Osteocyte (in vitro differentiated cells): ENCODE measurements at regions not wholly inside any gene's neighbourhood (a gene's known extent, or its start where the extent isn't known, plus 50 kb on each side); places are given as distances from the start of the nearest gene placed in this dataset.

Experiments used
- DNase-seq: peaks from one replicate; pipeline ENCODE4 v3.0.0; 2021; ENCODE audit warnings: mixed read lengths; ENCODE audit not compliant: unreplicated experiment; ENCODE audit errors: extremely low spot score
- H3K27ac Mint-ChIP-seq: one replicate; pipeline ENCODE4 v1.8.0; 2021; ENCODE audit warnings: mild to moderate bottlenecking, mixed read lengths; ENCODE audit not compliant: unreplicated experiment
- H3K27me3 Mint-ChIP-seq: one replicate; pipeline ENCODE4 v1.8.0; 2021; ENCODE audit warnings: mixed read lengths; ENCODE audit not compliant: unreplicated experiment
- H3K36me3 Mint-ChIP-seq: one replicate; pipeline ENCODE4 v1.8.0; 2021; ENCODE audit warnings: mixed read lengths; ENCODE audit not compliant: unreplicated experiment
- H3K4me1 Mint-ChIP-seq: one replicate; pipeline ENCODE4 v1.8.0; 2021; ENCODE audit warnings: mixed read lengths; ENCODE audit not compliant: unreplicated experiment
- H3K4me3 Mint-ChIP-seq: one replicate; pipeline ENCODE4 v1.8.0; 2021; ENCODE audit warnings: mild to moderate bottlenecking, moderate library complexity, mixed read lengths; ENCODE audit not compliant: unreplicated experiment
- H3K9me3 Mint-ChIP-seq: one replicate; pipeline ENCODE4 v1.8.0; 2021; ENCODE audit warnings: mixed read lengths; ENCODE audit not compliant: unreplicated experiment
- TF ChIP-seq, protein P1 (sequence below): fragments of 200-600 bp; sonication (generic); IDR thresholded peaks from 2 replicates; pipeline ENCODE4 v1.5.0; 2021; ENCODE audit warnings: antibody characterized with exemption, mild to moderate bottlenecking, moderate library complexity

DNA sequence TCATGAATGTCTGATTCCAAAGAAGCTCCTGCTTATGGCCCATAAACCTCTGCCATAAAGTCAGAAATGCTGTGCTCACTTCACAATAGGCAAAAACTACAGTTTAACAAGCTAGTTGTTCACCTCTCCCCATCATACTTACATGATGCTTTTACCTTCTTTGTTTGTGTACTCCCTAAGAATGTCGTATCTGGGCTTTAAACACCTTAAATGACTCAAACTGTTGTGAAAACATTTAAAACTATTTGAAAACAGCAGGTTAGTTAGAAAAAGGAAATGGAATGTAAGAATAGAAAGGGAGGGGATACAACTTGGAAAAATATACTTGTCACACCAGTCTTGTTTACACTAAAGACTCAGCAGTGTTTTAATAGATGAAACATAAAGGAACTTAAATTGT is 128.2 kb upstream of the AGR3 start:
- no peaks in the 10 kb centered on the region for H3K36me3 Mint-ChIP-seq
- peaks cover 43% of the 10 kb centered on the region for H3K4me1 Mint-ChIP-seq
- TF ChIP-seq, protein P1, sequence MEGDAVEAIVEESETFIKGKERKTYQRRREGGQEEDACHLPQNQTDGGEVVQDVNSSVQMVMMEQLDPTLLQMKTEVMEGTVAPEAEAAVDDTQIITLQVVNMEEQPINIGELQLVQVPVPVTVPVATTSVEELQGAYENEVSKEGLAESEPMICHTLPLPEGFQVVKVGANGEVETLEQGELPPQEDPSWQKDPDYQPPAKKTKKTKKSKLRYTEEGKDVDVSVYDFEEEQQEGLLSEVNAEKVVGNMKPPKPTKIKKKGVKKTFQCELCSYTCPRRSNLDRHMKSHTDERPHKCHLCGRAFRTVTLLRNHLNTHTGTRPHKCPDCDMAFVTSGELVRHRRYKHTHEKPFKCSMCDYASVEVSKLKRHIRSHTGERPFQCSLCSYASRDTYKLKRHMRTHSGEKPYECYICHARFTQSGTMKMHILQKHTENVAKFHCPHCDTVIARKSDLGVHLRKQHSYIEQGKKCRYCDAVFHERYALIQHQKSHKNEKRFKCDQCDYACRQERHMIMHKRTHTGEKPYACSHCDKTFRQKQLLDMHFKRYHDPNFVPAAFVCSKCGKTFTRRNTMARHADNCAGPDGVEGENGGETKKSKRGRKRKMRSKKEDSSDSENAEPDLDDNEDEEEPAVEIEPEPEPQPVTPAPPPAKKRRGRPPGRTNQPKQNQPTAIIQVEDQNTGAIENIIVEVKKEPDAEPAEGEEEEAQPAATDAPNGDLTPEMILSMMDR = no peak
- no peaks in the 10 kb centered on the region for H3K9me3 Mint-ChIP-seq
- peak overlapping the region; percentile 81 for H3K27ac Mint-ChIP-seq
- no peak overlapping the region for H3K4me3 Mint-ChIP-seq
- DNase-seq = no peak
- no peaks in the 10 kb centered on the region for H3K27me3 Mint-ChIP-seq

- H3K27ac Mint-ChIP-seq = peak overlapping the region; percentile 81
- no peaks in the 10 kb centered on the region for H3K9me3 Mint-ChIP-seq
- H3K4me3 Mint-ChIP-seq = no peak overlapping the region
- H3K36me3 Mint-ChIP-seq = no peaks in the 10 kb centered on the region
- DNase-seq = no peak
- peaks cover 43% of the 10 kb centered on the region for H3K4me1 Mint-ChIP-seq
- TF ChIP-seq, protein P1 = no peak
- no peaks in the 10 kb centered on the region for H3K27me3 Mint-ChIP-seq
These were observed 129.0 kb upstream of the AGR3 start for GRCh38 chr7:17010637-17011300.

DNA sequence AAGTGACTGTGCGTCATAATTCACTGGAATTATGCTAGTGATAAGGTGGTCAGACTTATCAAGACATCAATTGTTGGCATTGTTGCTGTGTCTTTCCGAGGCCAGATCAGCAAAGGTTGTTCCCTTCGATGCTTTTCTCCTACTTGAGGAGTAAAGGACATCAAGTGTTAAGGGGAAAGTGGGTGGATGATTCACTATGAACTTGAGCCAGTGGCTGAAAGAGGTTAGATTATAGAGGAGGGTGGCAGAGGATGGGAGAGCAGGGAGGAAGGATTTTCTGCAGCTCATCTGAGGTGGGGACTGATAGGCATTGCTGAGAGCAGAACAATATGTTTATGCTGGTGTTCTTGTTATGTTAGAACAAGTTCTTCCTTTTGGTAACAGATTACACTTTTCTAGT is 131.4 kb upstream of the AGR3 start:
- H3K36me3 Mint-ChIP-seq = no peaks in the 10 kb centered on the region
- no peak overlapping the region for H3K27ac Mint-ChIP-seq
- DNase-seq = no peak
- no peak overlapping the region for H3K4me3 Mint-ChIP-seq
- H3K27me3 Mint-ChIP-seq = no peaks in the 10 kb centered on the region
- H3K9me3 Mint-ChIP-seq = no peaks in the 10 kb centered on the region
- H3K4me1 Mint-ChIP-seq = peaks cover 47% of the 10 kb centered on the region
- TF ChIP-seq, protein P1 = no peak

DNA sequence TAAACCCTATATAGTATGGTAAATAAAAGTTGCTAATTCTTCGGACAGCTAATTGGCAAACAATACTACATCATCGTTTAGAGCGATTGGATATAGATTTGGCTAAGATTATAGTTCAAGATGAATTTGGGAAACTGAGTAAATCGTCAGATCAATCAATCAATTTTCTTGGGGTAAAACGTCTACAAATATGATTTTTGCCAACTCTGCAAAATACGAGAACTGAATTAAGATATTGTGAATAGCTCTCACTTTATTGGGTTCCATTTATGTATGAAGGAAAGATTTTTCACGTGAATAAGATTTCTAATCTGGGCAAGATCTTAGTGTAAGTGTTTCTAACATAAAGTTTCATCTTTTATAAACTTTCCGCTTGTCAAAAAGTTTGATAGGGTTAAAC is 132.9 kb upstream of the AGR3 start:
- no peak for DNase-seq
- Mint-ChIP-seq H3K4me1 (peaks cover 52% of the 10 kb centered on the region), H3K27me3 (no peaks in the 10 kb centered on the region), H3K9me3 (no peaks in the 10 kb centered on the region), H3K36me3 (no peaks in the 10 kb centered on the region), H3K4me3 (no peak overlapping the region), H3K27ac (no peak overlapping the region)
- TF ChIP-seq, protein P1 = no peak

DNA sequence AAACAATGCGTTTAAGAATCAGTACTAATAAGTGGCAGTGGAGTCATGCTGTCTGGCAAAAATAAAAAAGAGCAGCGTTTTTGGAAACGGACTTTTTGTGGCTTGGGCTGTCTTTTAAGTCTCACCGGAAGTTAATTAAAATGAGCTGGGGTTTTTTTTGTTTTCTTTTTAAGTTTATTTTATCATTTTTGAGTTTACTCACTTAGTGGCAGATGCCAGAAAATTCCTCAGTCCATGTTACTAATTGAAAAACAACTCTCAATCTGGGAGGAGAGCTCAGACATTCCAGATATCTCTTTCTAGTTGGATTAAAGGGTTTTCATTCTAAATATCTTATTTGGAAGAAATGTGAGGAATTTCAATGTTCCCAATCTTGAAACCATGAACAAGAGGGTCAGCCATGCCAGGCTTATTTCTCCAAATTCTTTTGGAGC is 133.8 kb upstream of the AGR3 start:
- no peak for DNase-seq
- Mint-ChIP-seq H3K9me3 (no peaks in the 10 kb centered on the region), H3K4me3 (no peak overlapping the region), H3K4me1 (peaks cover 52% of the 10 kb centered on the region), H3K27ac (peak overlapping the region; percentile 88), H3K27me3 (no peaks in the 10 kb centered on the region), H3K36me3 (no peaks in the 10 kb centered on the region)
- TF ChIP-seq, protein P1 = no peak
